H9 (cell line): ENCODE measurements at regions not wholly inside any gene's neighbourhood (a gene's known extent, or its start where the extent isn't known, plus 50 kb on each side); places are given as distances from the start of the nearest gene placed in this dataset.

Experiments
- DNase-seq: peaks from one replicate; pipeline ENCODE4 v3.0.0-alpha.2; 2017
- H2AFZ ChIP-seq: one replicate; pipeline ENCODE4 v1.6.1; 2013; ENCODE audit warnings: mild to moderate bottlenecking, low read length, control low read depth, moderate library complexity
- H2AK5ac ChIP-seq: 2 replicates; pipeline ENCODE4 v1.6.1; 2013; ENCODE audit warnings: low read length, control low read depth, mixed read lengths; ENCODE audit not compliant: insufficient read length
- H2BK120ac ChIP-seq: one replicate; pipeline ENCODE4 v1.6.1; 2013; ENCODE audit warnings: low read depth, mild to moderate bottlenecking, low read length, control low read depth, inconsistent platforms; ENCODE audit not compliant: poor library complexity, severe bottlenecking
- H2BK12ac ChIP-seq: 2 replicates; pipeline ENCODE4 v1.6.1; 2013; ENCODE audit warnings: low read length, control low read depth, mixed read lengths, low read depth; ENCODE audit not compliant: insufficient read length
- H2BK15ac ChIP-seq: 2 replicates; pipeline ENCODE4 v1.6.1; 2013; ENCODE audit warnings: low read depth, low read length, control low read depth
- H2BK20ac ChIP-seq: one replicate; pipeline ENCODE4 v1.6.1; 2013; ENCODE audit warnings: low read depth, mild to moderate bottlenecking, low read length, control low read depth, inconsistent platforms; ENCODE audit not compliant: poor library complexity, severe bottlenecking
- H2BK5ac ChIP-seq: 2 replicates; pipeline ENCODE4 v1.6.1; 2013; ENCODE audit warnings: low read length, control low read depth, mixed read lengths; ENCODE audit not compliant: insufficient read length
- H3K14ac ChIP-seq: 2 replicates; pipeline ENCODE4 v1.6.1; 2013; ENCODE audit warnings: low read length, control low read depth; ENCODE audit not compliant: insufficient read depth
- H3K18ac ChIP-seq: 2 replicates; pipeline ENCODE4 v1.6.1; 2013; ENCODE audit warnings: low read depth, mild to moderate bottlenecking, mixed read lengths, low read length, control low read depth; ENCODE audit not compliant: insufficient read length
- H3K23ac ChIP-seq: 2 replicates; pipeline ENCODE4 v1.6.1; 2013; ENCODE audit warnings: low read length, control low read depth, mixed read lengths, low read depth; ENCODE audit not compliant: insufficient read length
- H3K23me2 ChIP-seq: 2 replicates; pipeline ENCODE4 v1.6.1; 2013; ENCODE audit warnings: low read depth, mild to moderate bottlenecking, mixed read lengths, low read length, control low read depth; ENCODE audit not compliant: insufficient read length, poor library complexity, severe bottlenecking
- H3K27ac ChIP-seq: 2 replicates; pipeline ENCODE4 v1.5.1; 2013; ENCODE audit warnings: low read length, control low read depth, mixed read lengths, low read depth; ENCODE audit not compliant: insufficient read length
- H3K27me3 ChIP-seq: 2 replicates; pipeline ENCODE4 v1.6.1; 2013; ENCODE audit warnings: low read length, control low read depth, inconsistent platforms; ENCODE audit not compliant: insufficient read depth
- H3K4ac ChIP-seq: 2 replicates; pipeline ENCODE4 v1.6.1; 2013; ENCODE audit warnings: low read depth, mild to moderate bottlenecking, control low read depth, inconsistent platforms, low read length, moderate library complexity
- H3K4me1 ChIP-seq: 2 replicates; pipeline ENCODE4 v1.6.1; 2013; ENCODE audit warnings: low read length, control low read depth, inconsistent platforms; ENCODE audit not compliant: insufficient read depth
- H3K4me2 ChIP-seq: 2 replicates; pipeline ENCODE4 v1.6.1; 2013; ENCODE audit warnings: low read length, control low read depth, mixed read lengths; ENCODE audit not compliant: insufficient read length, insufficient read depth
- H3K56ac ChIP-seq: 2 replicates; pipeline ENCODE4 v1.6.1; 2013; ENCODE audit warnings: low read depth, mild to moderate bottlenecking, mixed read lengths, low read length, control low read depth; ENCODE audit not compliant: insufficient read length
- H3K79me1 ChIP-seq: 2 replicates; pipeline ENCODE4 v1.6.1; 2013; ENCODE audit warnings: low read depth, mild to moderate bottlenecking, moderate library complexity, low read length, control low read depth, inconsistent platforms; ENCODE audit not compliant: insufficient read depth, poor library complexity, severe bottlenecking
- H3K79me2 ChIP-seq: 2 replicates; pipeline ENCODE4 v1.6.1; 2013; ENCODE audit warnings: low read length, control low read depth, inconsistent platforms; ENCODE audit not compliant: insufficient read depth
- H3K9ac ChIP-seq: 2 replicates; pipeline ENCODE4 v1.6.1; 2013; ENCODE audit warnings: low read length, control low read depth, mixed read lengths; ENCODE audit not compliant: insufficient read length; ENCODE audit errors: extremely low read depth
- H3K9me3 ChIP-seq: one replicate; pipeline ENCODE4 v1.6.1; 2013; ENCODE audit warnings: low read depth, low read length, inconsistent platforms; ENCODE audit not compliant: control insufficient read depth
- H3T11ph ChIP-seq: one replicate; pipeline ENCODE4 v1.6.1; 2013; ENCODE audit warnings: mild to moderate bottlenecking, low read length, control low read depth, inconsistent platforms
- H4K20me1 ChIP-seq: one replicate; pipeline ENCODE4 v1.6.1; 2013; ENCODE audit not compliant: control insufficient read depth, insufficient read length, insufficient read depth
- H4K5ac ChIP-seq: 2 replicates; pipeline ENCODE4 v1.6.1; 2013; ENCODE audit warnings: low read depth, mild to moderate bottlenecking, mixed read lengths, low read length, control low read depth; ENCODE audit not compliant: insufficient read length
- H4K8ac ChIP-seq: replicated peaks from 2 replicates; pipeline ENCODE4 v1.6.1; 2013; ENCODE audit warnings: low read length, control low read depth, mixed read lengths, low read depth; ENCODE audit not compliant: insufficient read length
- H4K91ac ChIP-seq: 2 replicates; pipeline ENCODE4 v1.6.1; 2013; ENCODE audit warnings: low read depth, mild to moderate bottlenecking, moderate library complexity, mixed read lengths, low read length, control low read depth; ENCODE audit not compliant: insufficient read length
- H3K27ac Mint-ChIP-seq, 3 experiments: 2 replicates in 2 of 3; 3 replicates in 1 of 3; pipeline ENCODE4 v1.8.0; 2020 to 2021; ENCODE audit warnings: mixed read lengths in 3 of 3, mild to moderate bottlenecking in 1 of 3, moderate library complexity in 1 of 3
- H3K27me3 Mint-ChIP-seq: 2 replicates; pipeline ENCODE4 v1.8.0; 2021; ENCODE audit warnings: low read depth, mild to moderate bottlenecking, moderate library complexity, mixed read lengths
- H3K36me3 Mint-ChIP-seq, 3 experiments: 2 replicates in 2 of 3; 3 replicates in 1 of 3; pipeline ENCODE4 v1.8.0; 2020 to 2021; ENCODE audit warnings: low read depth in 3 of 3, mixed read lengths in 3 of 3; ENCODE audit not compliant: insufficient read depth in 1 of 3
- H3K4me1 Mint-ChIP-seq, 2 experiments: 2 replicates each; pipeline ENCODE4 v1.8.0; 2020; ENCODE audit warnings: mixed read lengths in 2 of 2
- H3K4me3 Mint-ChIP-seq, 2 experiments: 2 replicates in 1 of 2; 3 replicates in 1 of 2; pipeline ENCODE4 v1.8.0; 2020 to 2021; ENCODE audit warnings: mild to moderate bottlenecking in 2 of 2, mixed read lengths in 2 of 2, moderate library complexity in 1 of 2
- H3K9me3 Mint-ChIP-seq, 2 experiments: 2 replicates in 1 of 2; 3 replicates in 1 of 2; pipeline ENCODE4 v1.8.0; 2020; ENCODE audit warnings: mild to moderate bottlenecking in 2 of 2, mixed read lengths in 2 of 2, moderate library complexity in 1 of 2
- CTCF ChIP-seq: fragments of 200-600 bp; sonication (generic); conservative IDR thresholded peaks from 3 replicates; pipeline ENCODE4 v1.8.0; 2021; ENCODE audit warnings: antibody characterized with exemption, mild to moderate bottlenecking
- WGBS: extraction: QIAGEN DNeasy Blood & Tissue Kit; methylation state at CpG from one replicate; pipeline ENCODE4 v1.1.7; 2013; ENCODE audit warnings: missing lambda C conversion rate, low lambda C conversion rate, mixed read lengths; ENCODE audit not compliant: insufficient read length; ENCODE audit errors: extremely low coverage; 5-methylcytosine and 5-hydroxymethylcytosine counted together

DNA sequence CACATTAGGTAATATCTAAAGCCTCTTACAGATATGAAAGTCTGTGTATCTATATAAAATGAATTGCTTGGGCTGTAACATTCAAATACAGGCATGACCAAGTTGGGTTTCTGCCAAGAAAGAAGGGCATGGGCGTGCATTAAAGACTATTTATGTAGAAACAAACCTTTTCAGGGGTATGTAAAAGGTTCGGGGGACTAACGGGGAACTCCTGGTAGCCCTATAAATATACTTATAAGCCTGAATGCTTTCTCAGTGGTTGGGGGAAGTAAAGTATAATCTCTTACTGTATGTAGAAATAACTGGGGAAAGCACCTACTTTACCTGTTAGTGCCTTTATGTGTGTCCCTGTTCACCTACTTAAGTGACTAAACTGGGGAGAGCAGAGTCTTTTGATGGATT lies 154.5 kb upstream of the TBL1XR1 start:
- H3K4me1 ChIP-seq: no peaks in the 10 kb centered on the region; the same call in 1 of the 2 replicates
- H4K20me1 ChIP-seq: no peaks in the 10 kb centered on the region
- H2BK120ac ChIP-seq: no peak overlapping the region
- no peaks in the 10 kb centered on the region for H3K9me3 ChIP-seq
- H3K27ac ChIP-seq: no peak overlapping the region
- no peak overlapping the region for H2AK5ac ChIP-seq
- H3K14ac ChIP-seq: no peak overlapping the region
- H3K27me3 ChIP-seq: peaks cover 14% of the 10 kb centered on the region; the same call in 1 of the 2 replicates
- Mint-ChIP-seq H3K27me3 (peaks cover 92% of the 10 kb centered on the region), H3K36me3 (no peaks in the 10 kb centered on the region), H3K4me1 (peaks cover 2 to 6% of the 10 kb centered on the region in 2 experiments), H3K27ac (no peak overlapping the region), H3K9me3 (no peaks in the 10 kb centered on the region), H3K4me3 (no peak overlapping the region)
- H3K56ac ChIP-seq: no peak overlapping the region
- no peak overlapping the region for H4K91ac ChIP-seq
- H3K4me2 ChIP-seq: no peak overlapping the region
- H3K79me2 ChIP-seq: no peaks in the 10 kb centered on the region
- no peaks in the 10 kb centered on the region for H3K79me1 ChIP-seq
- no peak overlapping the region for H2BK15ac ChIP-seq
- H2BK5ac ChIP-seq: no peak overlapping the region
- no peak for DNase-seq
- no peak overlapping the region for H3K9ac ChIP-seq
- no peak for TF ChIP-seq CTCF
- no peak overlapping the region for H3K23ac ChIP-seq
- H4K8ac ChIP-seq: no peak overlapping the region
- H4K5ac ChIP-seq: no peak overlapping the region
- no peak overlapping the region for H2BK20ac ChIP-seq
- no peak overlapping the region for H3K18ac ChIP-seq
- no peak overlapping the region for H3T11ph ChIP-seq
- WGBS: no CpG with 5 or more reads among the region's 3 CpGs
- no peak overlapping the region for H3K4ac ChIP-seq
- no peaks in the 10 kb centered on the region for H3K23me2 ChIP-seq
- no peak overlapping the region for H2AFZ ChIP-seq
- no peak overlapping the region for H2BK12ac ChIP-seq
